GM12892 (cell line): ENCODE measurements at regions not wholly inside any gene's neighbourhood (a gene's known extent, or its start where the extent isn't known, plus 50 kb on each side); places are given as distances from the start of the nearest gene placed in this dataset.

ENCODE experiments used
- POLR2A ChIP-seq: IDR thresholded peaks from 2 replicates; pipeline ENCODE4 v1.6.1; 2011; ENCODE audit warnings: low read depth, low read length, control low read depth
- POLR2AphosphoS5 ChIP-seq: IDR thresholded peaks from 2 replicates; pipeline ENCODE4 v1.6.1; 2011; ENCODE audit warnings: low read depth, low read length, control low read depth

- TF ChIP-seq POLR2A: no peak
- TF ChIP-seq POLR2AphosphoS5: no peak
Observed at GRCh38 chr5:15004506-15004905, 132.9 kb upstream of the ANKH start.
